ENCODE measurements at regions not wholly inside any gene's neighbourhood (a gene's known extent, or its start where the extent isn't known, plus 50 kb on each side); places are given as distances from the start of the nearest gene placed in this dataset.

DNA sequence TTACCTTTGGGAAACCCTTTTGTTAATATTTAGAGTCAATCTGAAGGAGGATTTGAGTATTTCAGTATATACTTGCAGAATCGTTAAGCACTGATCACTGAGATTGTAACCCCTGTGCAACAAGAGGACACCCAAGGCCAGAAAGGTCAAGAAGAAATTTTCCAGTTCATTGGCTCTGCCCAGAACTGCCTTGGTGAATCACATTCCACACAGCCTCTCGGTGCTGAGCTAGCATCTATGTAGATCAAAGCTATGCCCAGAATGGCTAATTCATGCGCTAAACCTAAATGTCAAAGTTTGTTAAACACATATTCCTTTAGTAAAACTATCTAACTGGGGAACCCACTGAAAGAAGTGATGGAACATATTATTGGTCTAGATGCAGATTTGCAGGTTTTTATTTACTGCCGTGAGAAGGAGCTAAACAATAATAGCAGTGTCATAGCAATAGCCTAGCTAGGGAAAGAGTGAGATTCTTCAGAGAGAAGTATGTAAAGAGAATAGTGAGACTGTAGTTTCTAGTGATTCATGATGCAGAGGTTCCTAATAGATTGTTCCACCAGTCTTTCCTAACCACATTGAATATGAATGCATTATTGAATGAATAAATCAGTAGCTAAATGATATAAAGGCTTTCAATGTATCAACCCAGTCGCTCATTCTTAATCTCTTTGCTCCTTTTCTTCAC lies 423.2 kb upstream of the CRIM1 start:
- TF ChIP-seq, protein P1, sequence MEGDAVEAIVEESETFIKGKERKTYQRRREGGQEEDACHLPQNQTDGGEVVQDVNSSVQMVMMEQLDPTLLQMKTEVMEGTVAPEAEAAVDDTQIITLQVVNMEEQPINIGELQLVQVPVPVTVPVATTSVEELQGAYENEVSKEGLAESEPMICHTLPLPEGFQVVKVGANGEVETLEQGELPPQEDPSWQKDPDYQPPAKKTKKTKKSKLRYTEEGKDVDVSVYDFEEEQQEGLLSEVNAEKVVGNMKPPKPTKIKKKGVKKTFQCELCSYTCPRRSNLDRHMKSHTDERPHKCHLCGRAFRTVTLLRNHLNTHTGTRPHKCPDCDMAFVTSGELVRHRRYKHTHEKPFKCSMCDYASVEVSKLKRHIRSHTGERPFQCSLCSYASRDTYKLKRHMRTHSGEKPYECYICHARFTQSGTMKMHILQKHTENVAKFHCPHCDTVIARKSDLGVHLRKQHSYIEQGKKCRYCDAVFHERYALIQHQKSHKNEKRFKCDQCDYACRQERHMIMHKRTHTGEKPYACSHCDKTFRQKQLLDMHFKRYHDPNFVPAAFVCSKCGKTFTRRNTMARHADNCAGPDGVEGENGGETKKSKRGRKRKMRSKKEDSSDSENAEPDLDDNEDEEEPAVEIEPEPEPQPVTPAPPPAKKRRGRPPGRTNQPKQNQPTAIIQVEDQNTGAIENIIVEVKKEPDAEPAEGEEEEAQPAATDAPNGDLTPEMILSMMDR (IDR thresholded peaks at IDR 0.05), result no peak
- TF ChIP-seq POLR2A (IDR thresholded peaks at IDR 0.05) (no peak), POLR2AphosphoS5 (IDR thresholded peaks at IDR 0.05) (no peak)

Data from prostate gland (tissue), 2 donors.